ENCODE measurements at regions not wholly inside any gene's neighbourhood (a gene's known extent, or its start where the extent isn't known, plus 50 kb on each side); places are given as distances from the start of the nearest gene placed in this dataset.
"Not testable (repeated sequence)": the region's sequence is repeated elsewhere in the genome, so short reads cannot be mapped to it uniquely, and the experiment has no call there.

DNA sequence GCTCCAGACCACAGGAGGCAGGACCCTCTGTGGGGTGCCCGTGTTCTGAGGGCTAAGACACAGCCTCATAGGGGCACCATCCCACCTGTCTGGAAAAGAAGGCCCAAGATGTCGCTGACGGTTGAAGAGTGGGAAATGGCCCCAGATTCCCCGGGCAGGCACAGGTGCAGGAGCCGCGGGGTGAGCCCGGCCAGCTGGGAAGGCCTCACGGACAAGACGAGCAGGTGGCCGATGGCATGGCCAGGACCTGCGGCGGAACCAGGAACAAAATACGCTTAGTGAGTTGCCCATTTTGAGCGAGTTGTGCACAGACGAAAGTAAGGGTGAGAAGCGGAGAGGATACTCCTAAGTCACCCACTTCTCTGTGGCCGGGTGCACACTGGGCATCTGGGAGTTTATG, 1625.3 kb upstream of the GOT2 start:
- TF ChIP-seq, protein P1, sequence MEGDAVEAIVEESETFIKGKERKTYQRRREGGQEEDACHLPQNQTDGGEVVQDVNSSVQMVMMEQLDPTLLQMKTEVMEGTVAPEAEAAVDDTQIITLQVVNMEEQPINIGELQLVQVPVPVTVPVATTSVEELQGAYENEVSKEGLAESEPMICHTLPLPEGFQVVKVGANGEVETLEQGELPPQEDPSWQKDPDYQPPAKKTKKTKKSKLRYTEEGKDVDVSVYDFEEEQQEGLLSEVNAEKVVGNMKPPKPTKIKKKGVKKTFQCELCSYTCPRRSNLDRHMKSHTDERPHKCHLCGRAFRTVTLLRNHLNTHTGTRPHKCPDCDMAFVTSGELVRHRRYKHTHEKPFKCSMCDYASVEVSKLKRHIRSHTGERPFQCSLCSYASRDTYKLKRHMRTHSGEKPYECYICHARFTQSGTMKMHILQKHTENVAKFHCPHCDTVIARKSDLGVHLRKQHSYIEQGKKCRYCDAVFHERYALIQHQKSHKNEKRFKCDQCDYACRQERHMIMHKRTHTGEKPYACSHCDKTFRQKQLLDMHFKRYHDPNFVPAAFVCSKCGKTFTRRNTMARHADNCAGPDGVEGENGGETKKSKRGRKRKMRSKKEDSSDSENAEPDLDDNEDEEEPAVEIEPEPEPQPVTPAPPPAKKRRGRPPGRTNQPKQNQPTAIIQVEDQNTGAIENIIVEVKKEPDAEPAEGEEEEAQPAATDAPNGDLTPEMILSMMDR (IDR thresholded peaks at IDR 0.05 in 8 of 11, conservative IDR thresholded peaks at IDR 0.05 in 3 of 11) = not testable (repeated sequence)
- not testable (repeated sequence) for TF ChIP-seq POLR2AphosphoS5 (IDR thresholded peaks at IDR 0.05)
